Cardiac fibroblast (primary cell): ENCODE measurements at regions not wholly inside any gene's neighbourhood (a gene's known extent, or its start where the extent isn't known, plus 50 kb on each side); places are given as distances from the start of the nearest gene placed in this dataset.
"Not testable (repeated sequence)": the region's sequence is repeated elsewhere in the genome, so short reads cannot be mapped to it uniquely, and the experiment has no call there.

Experiments used
- DNase-seq, 2 donors: peaks; one replicate each; pipeline versions ENCODE4 v3.0.0 to v3.0.0-alpha.2; 2010; ENCODE audit warnings: low read depth in 2 of 2
- H3K4me3 ChIP-seq, 2 donors: replicated peaks in 1 of 2; 1 replicate in 1 of 2; 2 replicates in 1 of 2; pipeline ENCODE4 v1.5.1; 2011; ENCODE audit warnings: low read depth in 2 of 2, low read length in 2 of 2, mild to moderate bottlenecking in 2 of 2, moderate library complexity in 1 of 2
- TF ChIP-seq, protein P1 (sequence below): IDR thresholded peaks from one replicate; pipeline ENCODE4 v1.5.1; 2011; ENCODE audit warnings: low read depth, mild to moderate bottlenecking, low read length, inconsistent platforms

DNA sequence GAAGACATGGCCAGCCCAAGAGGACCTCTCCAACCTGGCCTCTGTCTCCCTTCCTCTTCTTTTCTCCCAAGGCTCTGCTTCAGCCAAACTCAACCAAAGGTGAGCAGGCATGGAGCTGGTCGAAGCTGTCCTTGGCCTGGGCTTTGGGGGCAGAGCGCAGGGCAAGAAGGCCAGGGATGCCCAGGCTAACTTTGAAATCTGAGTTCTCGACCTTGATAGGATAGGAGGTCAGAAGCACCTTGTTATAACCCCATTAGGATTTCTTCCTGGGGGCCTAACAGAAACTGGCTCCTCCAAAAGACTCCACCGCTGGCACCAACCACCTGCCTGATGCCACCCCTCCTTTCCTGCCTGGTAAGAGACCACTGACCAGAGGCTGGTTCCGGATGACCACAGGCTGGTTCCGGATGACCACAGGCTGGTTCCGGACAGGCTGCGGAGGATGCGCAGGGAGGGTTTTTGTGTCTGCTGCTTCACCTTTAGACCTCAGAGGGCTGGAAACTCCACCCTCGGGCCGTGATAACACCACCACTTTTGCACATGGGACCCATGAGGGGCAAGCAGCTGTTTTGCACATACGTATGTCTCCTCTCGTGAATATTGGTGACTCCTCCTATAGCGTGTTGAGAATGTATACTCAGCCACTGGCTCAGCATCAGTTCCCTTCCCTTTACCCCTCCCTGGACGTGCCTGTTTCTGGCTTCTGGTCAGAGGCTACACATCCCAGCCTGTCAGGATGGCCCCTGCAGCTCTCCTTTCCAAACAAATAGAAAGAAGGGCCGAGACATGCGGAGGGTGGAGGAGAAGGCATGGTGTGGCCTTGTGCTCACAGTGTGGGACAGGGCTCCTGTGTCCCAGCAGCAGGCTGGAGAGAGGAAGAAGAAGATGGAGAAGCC, 140.1 kb downstream of the DNAJB6 start:
- no peak overlapping the region for H3K4me3 ChIP-seq
- TF ChIP-seq, protein P1, sequence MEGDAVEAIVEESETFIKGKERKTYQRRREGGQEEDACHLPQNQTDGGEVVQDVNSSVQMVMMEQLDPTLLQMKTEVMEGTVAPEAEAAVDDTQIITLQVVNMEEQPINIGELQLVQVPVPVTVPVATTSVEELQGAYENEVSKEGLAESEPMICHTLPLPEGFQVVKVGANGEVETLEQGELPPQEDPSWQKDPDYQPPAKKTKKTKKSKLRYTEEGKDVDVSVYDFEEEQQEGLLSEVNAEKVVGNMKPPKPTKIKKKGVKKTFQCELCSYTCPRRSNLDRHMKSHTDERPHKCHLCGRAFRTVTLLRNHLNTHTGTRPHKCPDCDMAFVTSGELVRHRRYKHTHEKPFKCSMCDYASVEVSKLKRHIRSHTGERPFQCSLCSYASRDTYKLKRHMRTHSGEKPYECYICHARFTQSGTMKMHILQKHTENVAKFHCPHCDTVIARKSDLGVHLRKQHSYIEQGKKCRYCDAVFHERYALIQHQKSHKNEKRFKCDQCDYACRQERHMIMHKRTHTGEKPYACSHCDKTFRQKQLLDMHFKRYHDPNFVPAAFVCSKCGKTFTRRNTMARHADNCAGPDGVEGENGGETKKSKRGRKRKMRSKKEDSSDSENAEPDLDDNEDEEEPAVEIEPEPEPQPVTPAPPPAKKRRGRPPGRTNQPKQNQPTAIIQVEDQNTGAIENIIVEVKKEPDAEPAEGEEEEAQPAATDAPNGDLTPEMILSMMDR, result no peak
- no peak for DNase-seq

DNA sequence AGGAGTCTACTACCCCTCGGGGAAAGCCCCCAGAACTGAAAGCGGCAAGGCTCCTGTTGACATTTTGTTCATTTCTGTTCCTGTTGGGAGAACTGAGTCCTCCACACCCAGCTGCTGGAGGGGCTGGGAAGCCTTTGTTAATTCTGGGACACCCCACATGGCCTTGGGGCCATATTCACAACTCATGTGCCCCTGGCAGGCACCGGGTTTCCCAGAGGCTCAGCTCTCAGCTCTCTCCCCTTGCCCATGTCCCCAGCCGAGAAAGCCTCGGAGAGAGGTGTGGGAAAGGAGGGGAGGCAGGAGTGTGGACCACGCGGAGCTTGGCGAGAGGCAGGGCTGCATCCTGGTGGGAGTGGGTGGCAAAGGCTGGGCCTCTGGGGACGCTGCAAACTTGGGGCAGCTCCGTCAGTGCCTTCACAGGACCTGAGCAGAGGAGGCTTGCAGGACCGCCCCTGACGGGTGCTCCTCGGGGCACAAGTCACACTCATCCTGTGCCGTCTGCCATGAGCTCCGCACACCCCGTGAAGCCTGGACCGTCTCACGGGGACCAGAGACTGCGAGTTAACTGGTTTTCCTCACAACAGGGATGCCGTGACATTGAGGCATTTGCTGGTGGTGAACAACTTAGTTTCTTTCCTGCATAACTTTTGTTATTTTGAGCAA, 140.9 kb downstream of the DNAJB6 start:
- no peak overlapping the region for H3K4me3 ChIP-seq
- DNase-seq, result no peak
- TF ChIP-seq, protein P1, result no peak

DNA sequence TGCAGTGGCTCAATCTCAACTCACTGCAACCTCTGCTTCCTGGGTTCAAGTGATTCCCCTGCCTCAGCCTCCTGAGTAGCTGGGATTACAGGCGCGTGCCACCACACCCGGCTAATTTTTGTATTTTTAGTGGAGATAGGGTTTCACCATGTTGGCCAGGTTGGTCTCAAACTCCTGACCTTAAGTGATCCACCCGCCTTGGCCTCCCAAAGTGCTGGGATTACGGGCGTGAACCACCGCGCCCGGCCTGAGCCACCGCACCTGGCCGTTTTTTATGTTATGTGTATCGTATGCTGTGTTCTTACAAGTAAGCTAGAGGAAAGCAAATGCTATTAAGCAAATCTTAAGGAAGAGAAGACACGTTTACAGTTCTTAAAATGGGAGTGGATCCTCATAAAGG, 141.8 kb downstream of the DNAJB6 start:
- DNase-seq, H3K4me3 ChIP-seq: not testable (repeated sequence)

DNA sequence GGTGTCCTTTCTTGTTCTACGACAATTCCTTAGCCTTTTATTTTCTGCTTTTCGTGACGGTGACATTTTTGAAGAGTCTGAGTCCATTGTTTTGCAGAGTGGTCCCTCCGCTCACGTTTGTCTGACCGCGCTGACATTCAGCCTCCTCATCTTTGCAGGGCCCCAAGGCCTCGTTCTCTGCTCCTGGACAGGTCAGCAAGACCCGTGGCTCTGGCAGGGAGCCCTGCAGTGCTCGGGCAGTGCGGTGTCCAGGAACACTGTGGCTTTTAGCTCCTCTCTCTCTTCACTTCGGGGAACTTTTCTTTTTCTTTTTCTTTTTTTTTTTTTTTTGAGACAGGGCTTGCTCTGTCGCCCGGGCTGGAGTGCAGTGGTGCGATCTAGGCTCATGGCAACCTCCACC, 142.5 kb downstream of the DNAJB6 start:
- DNase-seq, result no peak
- H3K4me3 ChIP-seq, result no peak overlapping the region
- TF ChIP-seq, protein P1, result no peak

DNA sequence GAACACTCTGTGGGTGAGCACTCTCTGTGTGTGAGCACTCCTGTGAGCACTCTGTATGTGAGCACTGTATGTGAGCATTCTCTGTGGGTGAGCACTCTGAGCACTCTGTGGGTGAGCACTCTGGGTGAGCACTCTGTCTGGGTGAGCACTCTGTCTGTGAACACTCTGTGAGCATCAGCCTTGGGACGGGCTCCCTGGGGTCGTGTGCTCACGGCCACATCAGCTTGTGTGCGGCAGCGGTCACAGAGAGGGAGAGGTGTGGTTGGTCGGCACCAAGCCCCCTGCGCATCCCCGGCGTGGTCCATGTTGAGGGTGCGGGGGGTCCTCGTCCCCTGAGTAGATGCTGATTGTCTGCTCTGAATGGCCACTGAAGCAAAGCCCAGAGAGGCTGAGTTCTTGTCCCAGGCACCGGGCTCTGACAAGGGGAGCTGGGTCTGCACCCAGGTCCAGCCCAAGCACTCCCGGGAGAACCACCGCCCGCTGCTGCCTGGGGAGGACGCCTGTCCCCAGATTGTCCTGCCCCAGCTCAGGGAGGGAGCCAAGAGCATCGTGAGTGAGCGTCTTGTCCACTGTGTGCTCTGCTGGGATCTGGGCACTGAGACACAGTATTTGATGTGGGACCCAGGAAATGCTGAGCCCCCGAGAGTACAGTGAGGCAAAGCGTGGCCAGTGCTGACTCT, 143.7 kb downstream of the DNAJB6 start:
- TF ChIP-seq, protein P1, result no peak
- H3K4me3 ChIP-seq, result no peak overlapping the region
- no peak for DNase-seq

DNA sequence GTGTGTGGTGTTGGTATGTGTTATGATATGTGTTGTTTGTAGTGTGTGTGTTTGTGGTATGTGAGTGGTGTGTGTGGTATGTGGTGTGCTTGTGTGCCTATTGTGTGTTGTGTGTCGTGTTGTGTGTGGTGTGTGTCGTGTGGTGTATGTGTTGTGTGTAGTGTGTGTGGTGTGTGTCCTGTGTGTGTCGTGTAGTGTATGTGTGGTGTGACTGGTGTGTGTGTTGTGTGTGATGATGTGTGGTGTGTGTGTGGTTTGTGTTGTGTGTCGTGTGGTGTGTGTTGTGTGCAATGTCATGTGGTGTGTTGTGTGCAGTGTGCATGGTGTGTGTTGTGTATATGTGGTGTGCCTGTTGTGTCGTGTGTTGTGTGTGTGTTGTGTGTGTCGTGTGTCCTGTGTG, 144.6 kb downstream of the DNAJB6 start:
- TF ChIP-seq, protein P1, result no peak
- no peak overlapping the region for H3K4me3 ChIP-seq

DNA sequence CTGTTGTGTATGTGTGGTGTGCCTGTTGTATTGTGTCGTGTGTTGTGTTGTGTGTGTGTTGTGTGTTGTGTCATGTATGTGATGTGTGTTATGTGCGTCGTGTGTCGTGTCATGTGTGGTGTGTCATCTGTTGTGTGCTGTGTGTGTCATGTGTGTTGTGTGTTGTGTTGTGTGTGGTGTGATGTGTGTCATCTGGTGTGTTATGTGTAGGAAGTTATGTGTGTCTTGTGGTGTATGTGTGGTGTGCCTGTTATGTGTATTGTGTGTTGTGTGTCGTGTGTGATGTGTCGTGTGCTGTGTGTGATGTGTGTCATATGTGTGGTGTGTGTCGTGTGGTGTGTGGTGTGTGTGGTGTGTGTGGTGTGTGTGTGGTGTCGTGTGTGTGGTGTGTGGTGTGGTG, 145.2 kb downstream of the DNAJB6 start:
- TF ChIP-seq, protein P1, result no peak
- no peak for DNase-seq
- no peak overlapping the region for H3K4me3 ChIP-seq

More for the DNA sequence above, 144.6 kb downstream of the DNAJB6 start:
- DNase-seq, result no peak
